ENCODE measurements at regions not wholly inside any gene's neighbourhood (a gene's known extent, or its start where the extent isn't known, plus 50 kb on each side); places are given as distances from the start of the nearest gene placed in this dataset.

DNA sequence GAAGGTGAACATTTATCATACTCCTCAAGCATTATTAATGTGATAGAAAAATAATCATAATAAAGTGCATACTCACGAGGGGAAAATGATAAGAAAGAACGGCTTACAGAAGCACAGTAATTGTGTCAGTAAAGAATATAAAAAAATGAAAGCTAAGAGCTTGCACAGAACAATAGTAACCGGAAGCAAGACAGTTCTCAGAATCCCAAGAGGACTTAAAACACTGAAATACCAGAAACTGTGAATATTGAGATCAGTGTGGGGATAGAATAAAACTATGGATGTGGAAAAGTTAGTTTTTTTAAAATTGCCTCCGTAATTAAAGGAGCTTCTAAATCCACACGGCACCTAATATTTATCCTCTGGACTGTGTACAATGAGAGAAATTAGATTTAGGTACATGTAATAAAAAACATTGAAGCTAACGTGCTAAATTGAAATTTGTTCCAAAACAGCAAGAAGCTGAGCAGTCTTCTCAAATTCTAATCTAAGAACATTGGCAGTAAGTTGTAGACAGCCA, 482.7 kb downstream of the SLITRK6 start:
- no peak for DNase-seq (ENCODE audit: low read depth in 3 of 3, low spot score in 2 of 3)

DNA sequence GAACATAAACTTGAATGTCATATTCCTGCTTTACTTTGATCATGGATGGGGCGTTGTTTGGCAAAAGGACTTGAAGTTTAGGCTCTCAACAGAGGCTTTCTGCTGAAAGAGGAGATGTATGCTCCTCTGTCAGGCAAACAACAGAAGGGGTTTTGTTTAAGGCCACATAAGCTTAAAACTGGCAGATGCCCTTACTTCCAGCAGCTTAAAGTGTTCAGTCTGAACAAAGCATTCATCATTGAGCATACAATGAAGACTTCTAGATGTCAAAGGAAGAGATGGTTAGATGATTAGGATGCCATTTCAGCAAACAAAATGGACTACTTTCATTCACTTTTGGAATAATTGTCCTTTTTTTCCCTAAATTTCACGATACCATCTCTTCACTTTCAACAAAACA, 484.5 kb downstream of the SLITRK6 start:
- DNase-seq (ENCODE audit: low read depth in 3 of 3, low spot score in 2 of 3), result no peak

- DNase-seq (ENCODE audit: low read depth in 3 of 3, low spot score in 2 of 3), result no peak
Measured at GRCh38 chr13:85313761-85314503, 485.3 kb downstream of the SLITRK6 start.

DNA sequence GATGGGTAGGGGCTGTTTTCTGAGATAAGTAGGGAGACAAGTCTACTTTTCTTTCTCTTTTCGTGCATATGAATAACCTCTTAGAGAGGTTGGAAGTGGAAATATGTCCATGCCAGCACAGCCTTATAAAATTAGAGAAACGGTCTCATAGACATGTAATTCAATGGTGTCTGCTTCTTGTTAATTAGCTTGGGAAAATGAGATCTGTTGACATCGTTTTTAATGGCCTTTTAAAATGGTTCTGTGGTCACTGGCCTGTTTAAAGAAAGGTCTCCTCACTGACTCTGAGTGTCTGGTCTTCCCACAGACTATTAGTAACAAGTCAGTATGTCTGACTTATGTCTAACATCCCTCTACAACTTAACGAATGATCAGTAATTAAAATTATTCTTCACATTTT, 487.1 kb downstream of the SLITRK6 start:
- no peak for DNase-seq (ENCODE audit: low read depth in 3 of 3, low spot score in 2 of 3)

GRCh38 chr13:85303630-85304029, 495.6 kb downstream of the SLITRK6 start:
- no peak for DNase-seq (ENCODE audit: low read depth in 3 of 3, low spot score in 2 of 3)

GRCh38 chr13:85298387-85298924, 500.8 kb downstream of the SLITRK6 start:
- DNase-seq (ENCODE audit: low read depth in 3 of 3, low spot score in 2 of 3), result no peak

DNA sequence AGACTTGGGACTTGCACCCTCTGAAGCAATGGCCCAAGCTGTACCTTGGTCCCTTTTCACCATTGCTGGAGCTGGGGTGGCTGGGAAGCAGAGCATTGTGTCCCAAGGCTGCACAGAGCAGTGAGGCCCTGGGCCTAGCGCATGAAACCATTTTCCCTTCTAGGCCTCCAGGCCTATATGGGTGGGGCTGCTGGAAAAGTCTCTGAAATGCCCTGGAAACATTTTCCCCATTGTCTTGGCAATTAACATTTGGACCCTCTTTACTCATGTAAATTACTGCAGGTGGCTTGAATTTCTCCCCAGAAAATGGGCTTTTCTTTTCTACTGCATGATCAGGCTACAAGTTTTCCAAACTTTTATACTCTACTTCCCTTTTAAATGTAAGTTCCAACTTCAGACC, 510.5 kb downstream of the SLITRK6 start:
- DNase-seq (ENCODE audit: low read depth in 3 of 3, low spot score in 2 of 3), result no peak

GRCh38 chr13:85287528-85287927, 511.7 kb downstream of the SLITRK6 start:
- no peak for DNase-seq (ENCODE audit: low read depth in 3 of 3, low spot score in 2 of 3)

- DNase-seq (ENCODE audit: low read depth in 3 of 3, low spot score in 2 of 3), result no peak
Measured at GRCh38 chr13:85286081-85286480, 513.1 kb downstream of the SLITRK6 start.

DNA sequence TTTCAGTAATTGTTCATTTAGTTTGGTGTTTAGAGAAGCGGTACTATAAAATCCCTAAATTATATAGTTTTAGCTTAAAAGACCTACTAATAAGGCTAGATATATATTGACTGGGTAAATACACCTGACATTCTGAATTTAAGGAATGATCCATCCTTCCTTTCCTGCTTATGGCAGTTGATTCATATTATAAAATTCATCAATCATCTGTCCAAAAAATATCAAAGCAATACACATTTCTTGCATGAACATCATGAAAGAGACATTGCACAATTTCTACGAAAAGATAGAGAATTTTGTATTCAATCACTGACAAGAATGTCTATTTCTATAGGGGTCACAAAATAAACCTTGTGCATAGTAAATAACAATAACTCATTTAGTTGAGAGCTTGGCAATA, 514.9 kb downstream of the SLITRK6 start:
- no peak for DNase-seq (ENCODE audit: low read depth in 3 of 3, low spot score in 2 of 3)

DNA sequence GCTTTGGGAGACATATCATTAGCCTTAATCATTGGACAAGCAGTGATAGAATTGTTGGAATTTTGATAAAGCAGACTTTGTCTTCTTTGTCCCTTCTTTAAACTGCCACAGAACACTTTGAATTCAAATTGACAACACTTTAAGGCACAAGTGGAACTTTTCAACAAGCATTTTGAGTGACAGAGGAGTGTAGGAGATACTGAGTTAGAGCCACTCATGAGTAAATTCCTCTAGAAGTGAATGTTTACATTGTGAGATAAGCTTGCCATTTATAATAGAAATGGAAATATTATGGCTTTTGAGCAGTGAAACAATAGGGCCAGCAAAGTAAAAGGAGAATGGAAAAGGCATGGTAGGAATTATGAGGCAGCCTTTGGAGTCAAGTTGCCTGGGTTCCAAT, 515.8 kb downstream of the SLITRK6 start:
- no peak for DNase-seq (ENCODE audit: low read depth in 3 of 3, low spot score in 2 of 3)

DNA sequence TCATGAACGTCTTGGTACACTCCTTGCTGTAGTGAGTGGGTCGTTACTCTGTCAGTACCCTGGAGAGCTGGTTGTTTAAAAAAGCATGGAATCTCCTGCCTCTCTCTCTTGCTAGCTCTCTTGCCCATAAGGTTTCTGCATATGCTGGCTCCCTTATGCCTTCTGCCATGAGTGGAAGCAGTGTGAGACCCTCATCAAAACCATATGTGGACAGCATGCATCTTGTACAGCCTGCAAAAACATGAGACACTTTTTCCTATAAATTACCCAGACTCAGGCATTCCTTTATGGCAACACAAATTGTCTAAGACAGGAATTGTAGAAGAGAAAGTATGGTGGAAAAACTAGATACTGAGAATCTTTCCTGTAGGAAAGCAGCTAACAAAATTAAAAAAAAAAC, 516.3 kb downstream of the SLITRK6 start:
- DNase-seq (ENCODE audit: low read depth in 3 of 3, low spot score in 2 of 3), result no peak

- DNase-seq (ENCODE audit: low read depth in 3 of 3, low spot score in 2 of 3), result no peak
Measured at GRCh38 chr13:85278851-85279250, 520.4 kb downstream of the SLITRK6 start.

GRCh38 chr13:85277748-85278147, 521.5 kb downstream of the SLITRK6 start:
- no peak for DNase-seq (ENCODE audit: low read depth in 3 of 3, low spot score in 2 of 3)

DNA sequence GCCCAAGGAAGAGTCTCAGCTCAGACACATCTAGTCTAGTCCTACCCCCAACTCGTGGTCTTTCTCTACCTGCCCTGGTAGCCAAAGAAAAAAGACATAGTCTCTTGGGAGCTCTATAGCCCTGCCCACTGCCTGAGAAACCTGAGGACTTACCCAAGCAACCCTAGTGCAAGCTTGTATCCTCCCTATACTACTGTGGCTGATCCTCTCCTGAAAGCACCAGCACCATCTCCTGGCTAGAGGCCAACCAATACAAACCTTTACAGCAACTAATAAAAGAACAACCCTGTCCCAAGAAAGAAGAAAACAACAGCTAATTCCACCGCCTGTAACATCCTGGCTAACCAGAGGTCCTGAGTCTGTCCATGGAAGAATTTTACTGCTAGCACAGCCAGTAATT, 532.4 kb downstream of the SLITRK6 start:
- no peak for DNase-seq (ENCODE audit: low read depth in 3 of 3, low spot score in 2 of 3)

GRCh38 chr13:85266331-85266730, 532.9 kb downstream of the SLITRK6 start:
- no peak for DNase-seq (ENCODE audit: low read depth in 3 of 3, low spot score in 2 of 3)

GRCh38 chr13:85265296-85265695, 533.9 kb downstream of the SLITRK6 start:
- DNase-seq (ENCODE audit: low read depth in 3 of 3, low spot score in 2 of 3), result no peak

DNA sequence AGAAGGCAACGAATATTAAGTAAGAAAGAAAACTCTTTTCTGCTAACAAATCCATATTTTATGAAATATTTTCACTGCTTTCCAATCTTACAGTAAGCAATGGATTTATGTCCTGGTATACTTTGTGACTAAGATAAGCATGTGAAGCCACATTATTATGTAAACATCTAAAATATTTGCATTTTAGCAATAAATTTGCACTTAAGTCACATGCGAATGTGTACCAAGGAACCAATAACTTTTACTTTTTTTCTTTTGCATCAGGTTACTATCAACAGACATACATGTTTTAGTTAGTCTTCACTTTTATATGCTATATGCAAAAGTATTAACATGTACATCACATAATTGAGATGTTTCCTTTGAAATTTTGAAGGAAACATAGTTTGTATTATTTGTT, 536.7 kb downstream of the SLITRK6 start:
- DNase-seq (ENCODE audit: low read depth in 3 of 3, low spot score in 2 of 3), result no peak

GRCh38 chr13:85261757-85262346, 537.4 kb downstream of the SLITRK6 start:
- DNase-seq (ENCODE audit: low read depth in 3 of 3, low spot score in 2 of 3), result no peak

DNA sequence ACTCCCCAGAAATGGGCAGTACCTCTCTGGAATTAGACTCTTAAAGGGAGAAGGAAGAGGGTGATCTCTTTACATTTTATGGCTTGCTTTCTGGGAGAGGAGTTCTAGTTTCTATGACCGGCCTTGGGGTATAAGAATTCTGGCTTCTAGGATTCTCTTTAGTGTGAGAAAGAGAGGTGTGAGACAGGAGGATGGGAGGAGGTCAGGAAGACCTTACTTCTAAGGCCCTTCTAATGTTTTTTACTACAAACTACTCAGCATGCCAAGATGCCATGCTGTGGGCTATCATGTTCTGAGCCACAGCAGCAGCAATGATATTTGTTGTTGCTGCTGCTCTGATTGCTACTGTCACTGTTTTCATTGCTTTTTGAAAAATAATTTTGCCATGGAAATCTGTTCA, 538.3 kb downstream of the SLITRK6 start:
- no peak for DNase-seq (ENCODE audit: low read depth in 3 of 3, low spot score in 2 of 3)

GRCh38 chr13:85255978-85256377, 543.2 kb downstream of the SLITRK6 start:
- DNase-seq (ENCODE audit: low read depth in 3 of 3, low spot score in 2 of 3), result no peak

DNA sequence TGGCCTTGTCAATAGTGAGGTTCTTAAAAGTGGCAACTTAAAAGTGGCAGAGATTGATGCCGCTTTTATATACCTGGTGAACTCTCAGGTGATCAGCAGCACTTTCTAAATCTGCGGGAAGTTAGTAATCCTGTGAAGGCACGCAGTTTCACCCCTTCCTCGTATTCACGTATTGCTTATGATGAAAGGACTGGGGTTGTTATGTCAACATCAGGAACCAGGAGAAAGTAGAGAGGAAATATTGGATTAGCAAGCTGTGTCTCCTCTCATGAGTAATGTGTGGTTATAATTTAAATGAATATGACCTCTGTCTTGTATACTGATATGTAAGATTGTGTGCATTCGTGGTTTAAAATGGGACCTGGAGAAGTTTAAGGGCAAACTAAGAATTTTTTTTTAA, 544.6 kb downstream of the SLITRK6 start:
- DNase-seq (ENCODE audit: low read depth in 3 of 3, low spot score in 2 of 3), result no peak
